ENCODE measurements at regions not wholly inside any gene's neighbourhood (a gene's known extent, or its start where the extent isn't known, plus 50 kb on each side); places are given as distances from the start of the nearest gene placed in this dataset.

DNA sequence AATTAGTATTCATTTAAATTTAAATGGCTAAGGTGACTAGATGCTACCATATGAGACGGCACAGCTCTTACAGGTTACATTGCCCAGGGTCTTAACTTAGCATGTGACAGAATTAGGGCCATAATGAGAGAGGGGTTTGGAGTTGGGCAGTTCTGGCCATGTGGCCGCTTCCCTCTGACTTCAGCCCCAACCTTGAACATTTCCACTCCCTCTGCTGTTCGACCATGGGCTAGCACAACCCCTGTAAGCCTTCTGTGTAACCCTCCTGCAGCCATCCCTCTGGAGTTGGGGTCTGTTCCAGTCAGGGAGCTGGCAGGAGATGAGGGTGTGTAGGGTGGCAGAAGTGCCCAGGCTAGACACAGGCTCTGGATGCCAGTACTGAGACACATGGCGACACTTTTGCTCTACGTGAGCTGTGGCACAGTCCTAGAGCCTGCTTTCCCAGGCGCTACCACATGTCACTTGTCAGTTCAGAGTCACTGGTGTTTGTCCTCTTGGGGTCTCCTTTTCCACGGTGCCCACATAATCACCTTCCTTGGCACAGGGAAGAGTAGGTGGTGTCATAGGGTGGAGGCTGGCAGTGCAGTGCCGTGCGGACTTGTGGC, 128.7 kb upstream of the PITX1 start:
- H3K27me3 Mint-ChIP-seq (ENCODE audit: low read depth in 2 of 2), result peaks cover 12 to 23% of the 10 kb centered on the region in 2 donors
- DNase-seq, result no peak
- intact Hi-C loops (cut with micrococcal nuclease), result no loop called here
- peaks cover 2% of the 10 kb centered on the region in 2 donors for H3K9me3 Mint-ChIP-seq
- no peak overlapping the region for H3K4me3 Mint-ChIP-seq
- Histone ChIP-seq H3K4me1 (ENCODE audit: control insufficient read depth, insufficient read depth, low read length) (no peaks in the 10 kb centered on the region), H3K27me3 (ENCODE audit: control insufficient read depth, insufficient read depth, low read length) (no peaks in the 10 kb centered on the region), H3K4me3 (ENCODE audit: low read length) (no peak overlapping the region), H3K9me3 (ENCODE audit: control insufficient read depth, insufficient read depth, low read length) (no peaks in the 10 kb centered on the region), H3K36me3 (ENCODE audit: control insufficient read depth, insufficient read depth, low read length) (no peaks in the 10 kb centered on the region), H3K27ac (ENCODE audit: low read length) (no peak overlapping the region)
- H3K27ac Mint-ChIP-seq, result no peak overlapping the region
- WGBS (ENCODE audit: insufficient coverage), result 77% methylated on average over 8 of the region's 9 CpGs
- no peaks in the 10 kb centered on the region for H3K4me1 Mint-ChIP-seq
- no peak for ATAC-seq
- no peak for TF ChIP-seq CTCF (IDR thresholded peaks at IDR 0.05)
- H3K36me3 Mint-ChIP-seq, result peaks cover 7% of the 10 kb centered on the region

DNA sequence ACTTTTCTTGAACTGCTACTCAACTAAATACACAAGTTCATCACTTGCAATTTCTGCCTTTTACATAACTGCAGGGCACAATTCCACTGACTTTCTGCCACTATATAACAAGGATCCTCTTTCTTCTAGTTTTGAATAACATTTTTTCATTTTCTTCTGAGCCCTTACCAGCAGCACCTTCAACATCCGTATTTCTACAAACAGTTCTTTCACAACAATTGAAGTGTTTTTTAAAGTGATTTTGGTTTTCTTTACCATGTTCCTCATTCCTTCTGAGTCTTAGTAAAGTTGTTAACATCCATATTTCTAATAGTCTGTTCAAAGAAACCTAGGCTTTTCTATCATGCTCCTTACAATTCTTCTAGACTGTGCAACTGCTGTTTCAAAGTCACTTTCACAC, 127.2 kb upstream of the PITX1 start:
- no peak overlapping the region for H3K4me3 Mint-ChIP-seq
- ATAC-seq, result no peak
- peaks cover 7% of the 10 kb centered on the region for H3K36me3 Mint-ChIP-seq
- no peak overlapping the region for H3K27ac Mint-ChIP-seq
- Histone ChIP-seq H3K36me3 (ENCODE audit: control insufficient read depth, insufficient read depth, low read length) (no peaks in the 10 kb centered on the region), H3K4me1 (ENCODE audit: control insufficient read depth, insufficient read depth, low read length) (no peaks in the 10 kb centered on the region), H3K27me3 (ENCODE audit: control insufficient read depth, insufficient read depth, low read length) (no peaks in the 10 kb centered on the region), H3K9me3 (ENCODE audit: control insufficient read depth, insufficient read depth, low read length) (no peaks in the 10 kb centered on the region), H3K4me3 (ENCODE audit: low read length) (no peak overlapping the region), H3K27ac (ENCODE audit: low read length) (no peak overlapping the region)
- no peak for TF ChIP-seq CTCF (IDR thresholded peaks at IDR 0.05)
- H3K9me3 Mint-ChIP-seq, result peaks cover 2% of the 10 kb centered on the region in 2 donors
- H3K27me3 Mint-ChIP-seq (ENCODE audit: low read depth in 2 of 2), result peaks cover 12 to 16% of the 10 kb centered on the region in 2 donors
- H3K4me1 Mint-ChIP-seq, result no peaks in the 10 kb centered on the region
- WGBS (ENCODE audit: insufficient coverage), result no CpG with 5 or more reads among the region's 1 CpG
- no peak for DNase-seq
- intact Hi-C loops (cut with micrococcal nuclease), result no loop called here

DNA sequence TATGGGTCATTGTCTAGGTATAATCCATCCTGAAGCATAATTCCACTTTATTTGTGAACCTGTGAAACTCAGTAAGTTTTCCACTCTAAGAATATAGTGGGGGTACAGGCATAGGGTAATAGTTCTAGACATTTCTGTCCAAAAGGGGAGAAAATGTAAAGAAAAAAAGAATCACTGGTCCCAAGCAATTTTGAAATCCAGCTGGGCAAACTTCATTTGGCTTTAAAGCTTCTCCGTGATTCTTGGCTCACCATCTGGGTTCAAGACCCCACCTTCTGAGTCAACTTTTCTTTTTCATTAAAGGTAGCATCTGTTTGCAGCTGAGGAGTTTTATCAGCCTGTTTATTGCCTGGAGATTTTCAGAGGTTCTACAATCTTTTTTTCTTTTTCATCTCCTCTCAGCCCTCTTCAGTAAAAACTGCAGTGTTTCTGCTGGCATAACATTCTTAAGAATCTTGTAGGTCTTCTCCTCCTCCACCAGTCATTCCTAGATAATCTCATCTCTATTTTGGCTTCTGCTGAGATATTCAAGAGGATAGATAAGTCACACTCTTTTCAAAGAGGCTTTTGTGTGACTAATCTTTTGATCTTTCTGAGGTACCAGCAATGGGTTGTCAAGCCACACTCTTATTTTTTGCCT, 126.1 kb upstream of the PITX1 start:
- Mint-ChIP-seq H3K9me3 (peaks cover 2 to 4% of the 10 kb centered on the region in 2 donors), H3K4me1 (no peaks in the 10 kb centered on the region), H3K27me3 (ENCODE audit: low read depth in 2 of 2) (peaks cover 6 to 15% of the 10 kb centered on the region in 2 donors), H3K4me3 (no peak overlapping the region), H3K27ac (no peak overlapping the region), H3K36me3 (peaks cover 7% of the 10 kb centered on the region)
- no peaks in the 10 kb centered on the region for H3K27me3 ChIP-seq (ENCODE audit: control insufficient read depth, insufficient read depth, low read length)
- 83% methylated on average over 1 of the region's 1 CpG for WGBS (ENCODE audit: insufficient coverage)
- H3K4me3 ChIP-seq (ENCODE audit: low read length), result no peak overlapping the region
- DNase-seq, result no peak
- H3K27ac ChIP-seq (ENCODE audit: low read length), result no peak overlapping the region
- no peak for ATAC-seq
- intact Hi-C loops (cut with micrococcal nuclease), result no loop called here
- H3K36me3 ChIP-seq (ENCODE audit: control insufficient read depth, insufficient read depth, low read length), result no peaks in the 10 kb centered on the region
- TF ChIP-seq CTCF (IDR thresholded peaks at IDR 0.05), result no peak
- no peaks in the 10 kb centered on the region for H3K9me3 ChIP-seq (ENCODE audit: control insufficient read depth, insufficient read depth, low read length)
- H3K4me1 ChIP-seq (ENCODE audit: control insufficient read depth, insufficient read depth, low read length), result no peaks in the 10 kb centered on the region

GRCh38 chr5:135159626-135160025, 125.6 kb upstream of the PITX1 start:
- no peak overlapping the region for H3K4me3 ChIP-seq (ENCODE audit: low read length)
- Mint-ChIP-seq H3K9me3 (peaks cover 2 to 4% of the 10 kb centered on the region in 2 donors), H3K4me1 (no peaks in the 10 kb centered on the region), H3K27ac (no peak overlapping the region), H3K36me3 (peaks cover 7% of the 10 kb centered on the region), H3K4me3 (no peak overlapping the region), H3K27me3 (ENCODE audit: low read depth in 2 of 2) (peaks cover 5 to 15% of the 10 kb centered on the region in 2 donors)
- WGBS (ENCODE audit: insufficient coverage), result 100% methylated on average over 1 of the region's 1 CpG
- H3K9me3 ChIP-seq (ENCODE audit: control insufficient read depth, insufficient read depth, low read length), result no peaks in the 10 kb centered on the region
- no peak for DNase-seq
- no peaks in the 10 kb centered on the region for H3K27me3 ChIP-seq (ENCODE audit: control insufficient read depth, insufficient read depth, low read length)
- no peaks in the 10 kb centered on the region for H3K4me1 ChIP-seq (ENCODE audit: control insufficient read depth, insufficient read depth, low read length)
- no peak overlapping the region for H3K27ac ChIP-seq (ENCODE audit: low read length)
- H3K36me3 ChIP-seq (ENCODE audit: control insufficient read depth, insufficient read depth, low read length), result no peaks in the 10 kb centered on the region
- intact Hi-C loops (cut with micrococcal nuclease), result no loop called here
- no peak for ATAC-seq
- no peak for TF ChIP-seq CTCF (IDR thresholded peaks at IDR 0.05)
